OCI-LY7 (cell line): ENCODE measurements at regions not wholly inside any gene's neighbourhood (a gene's known extent, or its start where the extent isn't known, plus 50 kb on each side); places are given as distances from the start of the nearest gene placed in this dataset.

ENCODE experiments used
- CTCF ChIP-seq: fragments of 200-600 bp; sonication (generic); conservative IDR thresholded peaks from 2 replicates; pipeline ENCODE4 v1.5.1; 2014; ENCODE audit warnings: mild to moderate bottlenecking, antibody characterized with exemption, low read length, moderate library complexity, mixed read lengths
- EZH2phosphoT487 ChIP-seq: fragments of 200-600 bp; sonication (generic); IDR thresholded peaks from 2 replicates; pipeline ENCODE4 v1.6.1; 2018; ENCODE audit warnings: low read depth, borderline replicate concordance, mild to moderate bottlenecking, mixed run types, antibody characterized with exemption, low read length, moderate library complexity, mixed read lengths

- TF ChIP-seq CTCF (no peak), EZH2phosphoT487 (no peak)
Measured at GRCh38 chr6:170165471-170166117, 125.3 kb downstream of the DLL1 start.
